DMS53 (cell line): ENCODE measurements at regions not wholly inside any gene's neighbourhood (a gene's known extent, or its start where the extent isn't known, plus 50 kb on each side); places are given as distances from the start of the nearest gene placed in this dataset.

Source experiments
- DNase-seq: peaks from one replicate; lab custom pipeline; 2025; lab: John Stamatoyannopoulos, UW

- peak; percentile 10 for DNase-seq
These were observed 110.3 kb upstream of the CEP85L start for GRCh38 chr6:118761645-118762044.

GRCh38 chr6:118758946-118759345 is 107.6 kb upstream of the CEP85L start:
- DNase-seq: no peak

- no peak for DNase-seq
These were observed 104.7 kb upstream of the CEP85L start for GRCh38 chr6:118755941-118756646.

- DNase-seq: no peak
These were observed 101.4 kb upstream of the CEP85L start for GRCh38 chr6:118752803-118753202.

GRCh38 chr6:118751072-118751471 is 99.7 kb upstream of the CEP85L start:
- no peak for DNase-seq

GRCh38 chr6:118750143-118750542 is 98.8 kb upstream of the CEP85L start:
- DNase-seq: no peak

- DNase-seq: peak; percentile 49
These were observed 97.1 kb upstream of the CEP85L start for GRCh38 chr6:118748311-118749062.

GRCh38 chr6:118746825-118747174 is 95.4 kb upstream of the CEP85L start:
- no peak for DNase-seq

GRCh38 chr6:118746145-118746824 is 94.9 kb upstream of the CEP85L start:
- DNase-seq: no peak

GRCh38 chr6:118745156-118745555 is 93.8 kb upstream of the CEP85L start:
- no peak for DNase-seq

GRCh38 chr6:118744261-118744941 is 93.0 kb upstream of the CEP85L start:
- no peak for DNase-seq

GRCh38 chr6:118743746-118744145 is 92.4 kb upstream of the CEP85L start:
- DNase-seq: no peak

GRCh38 chr6:118740372-118740771 is 89.0 kb upstream of the CEP85L start:
- no peak for DNase-seq

GRCh38 chr6:118739696-118740353 is 88.4 kb upstream of the CEP85L start:
- no peak for DNase-seq

- no peak for DNase-seq
These were observed 85.0 kb upstream of the CEP85L start for GRCh38 chr6:118736440-118736839.

GRCh38 chr6:118735320-118735719 is 83.9 kb upstream of the CEP85L start:
- no peak for DNase-seq

GRCh38 chr6:118725944-118726343 is 74.6 kb upstream of the CEP85L start:
- no peak for DNase-seq

- no peak for DNase-seq
These were observed 72.8 kb upstream of the CEP85L start for GRCh38 chr6:118724211-118724610.

- no peak for DNase-seq
These were observed 71.7 kb upstream of the CEP85L start for GRCh38 chr6:118722829-118723813.

GRCh38 chr6:118720125-118720473 is 68.7 kb upstream of the CEP85L start:
- DNase-seq: no peak
